Neural progenitor cell (in vitro differentiated cells): ENCODE measurements at regions not wholly inside any gene's neighbourhood (a gene's known extent, or its start where the extent isn't known, plus 50 kb on each side); places are given as distances from the start of the nearest gene placed in this dataset.

Experiments used
- DNase-seq: peaks from one replicate; pipeline ENCODE4 v3.0.0-alpha.2; 2016; ENCODE audit warnings: low spot score
- H2AFZ ChIP-seq: fragments of 200-600 bp; sonication (generic); replicated peaks from 2 replicates; pipeline ENCODE4 v1.6.1; 2016; ENCODE audit warnings: antibody characterized with exemption
- H3F3A ChIP-seq: fragments of 200-600 bp; sonication (generic); 2 replicates; pipeline ENCODE4 v1.6.1; 2016; ENCODE audit warnings: antibody characterized with exemption, low read depth
- H3K27ac ChIP-seq: fragments of 200-600 bp; sonication (generic); 2 replicates; pipeline ENCODE4 v1.5.1; 2016; ENCODE audit warnings: mild to moderate bottlenecking
- H3K27me3 ChIP-seq: fragments of 200-600 bp; sonication (generic); 2 replicates; pipeline ENCODE4 v1.6.1; 2016; ENCODE audit warnings: mild to moderate bottlenecking, moderate library complexity
- H3K36me3 ChIP-seq: fragments of 200-600 bp; sonication (generic); 2 replicates; pipeline ENCODE4 v1.5.1; 2016
- H3K4me1 ChIP-seq: fragments of 200-600 bp; sonication (generic); 2 replicates; pipeline ENCODE4 v1.6.1; 2016; ENCODE audit warnings: mixed run types
- H3K4me2 ChIP-seq: fragments of 200-600 bp; sonication (generic); 2 replicates; pipeline ENCODE4 v1.6.1; 2016
- H3K4me3 ChIP-seq: fragments of 200-600 bp; sonication (generic); 2 replicates; pipeline ENCODE4 v1.5.1; 2016
- H3K79me2 ChIP-seq: fragments of 200-600 bp; sonication (generic); 2 replicates; pipeline ENCODE4 v1.6.1; 2016; ENCODE audit warnings: low read depth
- H3K9ac ChIP-seq: fragments of 200-600 bp; sonication (generic); 2 replicates; pipeline ENCODE4 v1.6.1; 2016
- H3K9me3 ChIP-seq: fragments of 200-600 bp; sonication (generic); 2 replicates; pipeline ENCODE4 v1.5.1; 2016; ENCODE audit warnings: low read depth
- H4K20me1 ChIP-seq: fragments of 200-600 bp; sonication (generic); 2 replicates; pipeline ENCODE4 v1.6.1; 2016; ENCODE audit warnings: low read depth
- H3K27ac Mint-ChIP-seq: 3 replicates; pipeline ENCODE4 v1.8.0; 2021; ENCODE audit warnings: mixed read lengths
- H3K27me3 Mint-ChIP-seq: 2 replicates; pipeline ENCODE4 v1.8.0; 2022; ENCODE audit warnings: low read depth, mild to moderate bottlenecking, inconsistent platforms, moderate library complexity, mixed read lengths; ENCODE audit not compliant: insufficient read depth
- H3K36me3 Mint-ChIP-seq: 3 replicates; pipeline ENCODE4 v1.8.0; 2021; ENCODE audit warnings: mixed read lengths
- H3K4me1 Mint-ChIP-seq: 3 replicates; pipeline ENCODE4 v1.8.0; 2021; ENCODE audit warnings: mixed read lengths
- H3K4me3 Mint-ChIP-seq: 3 replicates; pipeline ENCODE4 v1.8.0; 2021; ENCODE audit warnings: mild to moderate bottlenecking, moderate library complexity, mixed read lengths
- H3K9me3 Mint-ChIP-seq: 3 replicates; pipeline ENCODE4 v1.8.0; 2020; ENCODE audit warnings: mixed read lengths
- CTCF ChIP-seq: fragments of 200-600 bp; sonication (generic); IDR thresholded peaks from 2 replicates; pipeline ENCODE4 v1.5.1; 2017; ENCODE audit warnings: antibody characterized with exemption, mild to moderate bottlenecking
- EZH2 ChIP-seq: fragments of 200-600 bp; sonication (generic); IDR thresholded peaks from 2 replicates; pipeline ENCODE4 v1.6.1; 2017; ENCODE audit warnings: antibody characterized with exemption, mild to moderate bottlenecking, moderate library complexity
- EZH2phosphoT487 ChIP-seq: fragments of 200-600 bp; sonication (generic); IDR thresholded peaks from 2 replicates; pipeline ENCODE4 v1.6.1; 2017; ENCODE audit warnings: antibody characterized with exemption

- Mint-ChIP-seq H3K27ac (no peak overlapping the region), H3K36me3 (no peaks in the 10 kb centered on the region), H3K27me3 (peaks cover 2% of the 10 kb centered on the region), H3K4me1 (no peaks in the 10 kb centered on the region), H3K4me3 (no peak overlapping the region), H3K9me3 (peaks cover 3% of the 10 kb centered on the region)
- Histone ChIP-seq H2AFZ (no peak overlapping the region), H3F3A (no peaks in the 10 kb centered on the region), H3K4me1 (no peaks in the 10 kb centered on the region), H3K27ac (no peak overlapping the region), H3K27me3 (no peaks in the 10 kb centered on the region), H3K9ac (no peak overlapping the region), H3K36me3 (no peaks in the 10 kb centered on the region), H4K20me1 (no peaks in the 10 kb centered on the region), H3K79me2 (no peaks in the 10 kb centered on the region), H3K4me3 (no peak overlapping the region), H3K4me2 (no peak overlapping the region), H3K9me3 (peaks cover 32% of the 10 kb centered on the region)
- DNase-seq = no peak
- no peak for TF ChIP-seq EZH2phosphoT487
Measured at GRCh38 chr9:1580215-1580614, 434.9 kb upstream of the SMARCA2 start.

GRCh38 chr9:1581926-1582325 is 433.2 kb upstream of the SMARCA2 start:
- Histone ChIP-seq H3K4me1 (no peaks in the 10 kb centered on the region), H2AFZ (no peak overlapping the region), H3K27me3 (no peaks in the 10 kb centered on the region), H3K36me3 (no peaks in the 10 kb centered on the region), H3F3A (no peaks in the 10 kb centered on the region), H3K79me2 (no peaks in the 10 kb centered on the region), H3K9me3 (peaks cover 32% of the 10 kb centered on the region), H4K20me1 (no peaks in the 10 kb centered on the region), H3K27ac (no peak overlapping the region), H3K4me2 (no peak overlapping the region), H3K4me3 (no peak overlapping the region), H3K9ac (no peak overlapping the region)
- Mint-ChIP-seq H3K36me3 (no peaks in the 10 kb centered on the region), H3K9me3 (peaks cover 5% of the 10 kb centered on the region), H3K27me3 (peaks cover 4% of the 10 kb centered on the region), H3K4me1 (no peaks in the 10 kb centered on the region), H3K27ac (no peak overlapping the region), H3K4me3 (no peak overlapping the region)
- no peak for TF ChIP-seq EZH2phosphoT487
- TF ChIP-seq CTCF = no peak
- no peak for TF ChIP-seq EZH2
- DNase-seq = no peak

- H3K4me1 Mint-ChIP-seq = no peaks in the 10 kb centered on the region
- no peaks in the 10 kb centered on the region for H3K36me3 ChIP-seq
- no peaks in the 10 kb centered on the region for H3K36me3 Mint-ChIP-seq
- no peaks in the 10 kb centered on the region for H3K4me1 ChIP-seq
- no peak overlapping the region for H3K4me3 ChIP-seq
- H4K20me1 ChIP-seq = no peaks in the 10 kb centered on the region
- no peaks in the 10 kb centered on the region for H3F3A ChIP-seq
- H3K27ac ChIP-seq = no peak overlapping the region
- no peak overlapping the region for H3K4me2 ChIP-seq
- no peak for DNase-seq
- H3K9me3 ChIP-seq = peaks cover 9% of the 10 kb centered on the region
- H3K27me3 ChIP-seq = no peaks in the 10 kb centered on the region
- H3K27me3 Mint-ChIP-seq = peaks cover 2% of the 10 kb centered on the region
- no peak for TF ChIP-seq CTCF
- H3K27ac Mint-ChIP-seq = no peak overlapping the region
- peaks cover 2% of the 10 kb centered on the region for H3K9me3 Mint-ChIP-seq
- no peak overlapping the region for H3K9ac ChIP-seq
- no peak overlapping the region for H3K4me3 Mint-ChIP-seq
- no peak overlapping the region for H2AFZ ChIP-seq
- no peaks in the 10 kb centered on the region for H3K79me2 ChIP-seq
Measured at GRCh38 chr9:1591310-1591709, 423.8 kb upstream of the SMARCA2 start.

GRCh38 chr9:1598270-1598669 is 416.9 kb upstream of the SMARCA2 start:
- Histone ChIP-seq H3K9me3 (peaks cover 12% of the 10 kb centered on the region), H2AFZ (no peak overlapping the region), H3K4me2 (no peak overlapping the region), H3K27me3 (no peaks in the 10 kb centered on the region), H3K79me2 (no peaks in the 10 kb centered on the region), H3F3A (no peaks in the 10 kb centered on the region), H3K9ac (no peak overlapping the region), H3K27ac (no peak overlapping the region), H4K20me1 (no peaks in the 10 kb centered on the region), H3K4me1 (no peaks in the 10 kb centered on the region), H3K4me3 (no peak overlapping the region), H3K36me3 (no peaks in the 10 kb centered on the region)
- no peak for DNase-seq
- H3K9me3 Mint-ChIP-seq = no peaks in the 10 kb centered on the region
- H3K36me3 Mint-ChIP-seq = no peaks in the 10 kb centered on the region
- H3K4me1 Mint-ChIP-seq = no peaks in the 10 kb centered on the region
- no peak overlapping the region for H3K27ac Mint-ChIP-seq
- H3K27me3 Mint-ChIP-seq = no peaks in the 10 kb centered on the region
- TF ChIP-seq CTCF (no peak), EZH2 (no peak), EZH2phosphoT487 (no peak)
- H3K4me3 Mint-ChIP-seq = no peak overlapping the region
